Ovary (tissue), 7 donors: ENCODE measurements at regions not wholly inside any gene's neighbourhood (a gene's known extent, or its start where the extent isn't known, plus 50 kb on each side); places are given as distances from the start of the nearest gene placed in this dataset.

Source experiments
- DNase-seq, 5 donors: peaks; one replicate each; pipeline ENCODE4 v3.0.0-alpha.2; 2019 to 2020
- H3K27ac ChIP-seq, 2 donors: fragments of 200-600 bp; one replicate each; pipeline versions ENCODE4 v1.5.1 to v1.8.0; 2019 to 2022
- H3K27me3 ChIP-seq: fragments of 200-600 bp; one replicate; pipeline ENCODE4 v1.8.0; 2022
- H3K36me3 ChIP-seq: fragments of 200-600 bp; sonication (generic); one replicate; pipeline ENCODE4 v1.5.1; 2019
- H3K4me1 ChIP-seq: one replicate; pipeline ENCODE4 v1.8.1; 2013; ENCODE audit warnings: mild to moderate bottlenecking, moderate library complexity; ENCODE audit not compliant: insufficient read depth
- H3K4me3 ChIP-seq: fragments of 200-600 bp; sonication (generic); one replicate; pipeline ENCODE4 v1.5.1; 2017
- H3K9me3 ChIP-seq, 2 donors: fragments of 200-600 bp in 1 of 2; sonication (generic) in 1 of 2; one replicate each; pipeline versions ENCODE4 v1.5.1 to v1.8.1; 2013 to 2019; ENCODE audit warnings: mild to moderate bottlenecking in 1 of 2, moderate library complexity in 1 of 2
- CTCF ChIP-seq, 3 donors: fragments of 450-650 bp in 2 of 3; fragments of 200-600 bp in 1 of 3; IDR thresholded peaks; one replicate each; pipeline versions ENCODE4 v1.5.1 to v1.8.0; 2016 to 2022; ENCODE audit warnings: antibody characterized with exemption in 3 of 3, mild to moderate bottlenecking in 1 of 3
- EP300 ChIP-seq: sonication (generic); formaldehyde crosslinking; IDR thresholded peaks from one replicate; pipeline ENCODE4 v1.6.1; 2017; ENCODE audit warnings: antibody characterized with exemption
- POLR2A ChIP-seq: fragments of 450-650 bp; IDR thresholded peaks from one replicate; pipeline ENCODE4 v1.6.1; 2017; ENCODE audit warnings: antibody characterized with exemption, mild to moderate bottlenecking, moderate library complexity
- WGBS, 3 donors: extraction: QIAGEN DNeasy Blood & Tissue Kit in 1 of 3; methylation state at CpG; one replicate each; pipeline versions ENCODE4 v1.1.5 to v1.1.7; 2013 to 2017; 5-methylcytosine and 5-hydroxymethylcytosine counted together
- intact Hi-C, 4 donors: fragments of 100-400 bp; cut with DNase I; formaldehyde crosslinking; loops; one replicate each; pipeline versions ENCODE4 v1.11.0 to v1.15.1; 2022 to 2023
- donor health status: DM: no; HTN: no; CAD: no; lungs with moderate emphysema.
- donor health status: DM: no; HTN: no; CAD: no.
- donor health status: Bipolar disorder and iron deficiency.
- donor health status: DM: no; HTN: no; CAD: no.
- donor health status: DM: yes; HTN: yes; CAD: no.

- Histone ChIP-seq H3K4me1 (peaks cover 4% of the 10 kb centered on the region), H3K27me3 (no peaks in the 10 kb centered on the region), H3K27ac (no peak overlapping the region), H3K9me3 (no peaks in the 10 kb centered on the region), H3K4me3 (no peak overlapping the region), H3K36me3 (no peaks in the 10 kb centered on the region)
- intact Hi-C loops, result loop anchor here in 1 of 4 donors (10.0 kb wide), 1 partner anchor 77 kb away; no protein-coding TSS in a partner anchor
- 86 to 88% (median 86%) methylated on average over 8 of the region's 8 CpGs for WGBS, 3 donors
- TF ChIP-seq CTCF (IDR thresholded peaks at IDR 0.05), result no peak
- TF ChIP-seq EP300, result no peak
- no peak for TF ChIP-seq POLR2A
- DNase-seq, result no peak
Observed at GRCh38 chr5:36787365-36788093, 89.0 kb upstream of the NIPBL start.

GRCh38 chr5:36790847-36791246, 85.7 kb upstream of the NIPBL start:
- Histone ChIP-seq H3K27ac (no peak overlapping the region), H3K4me3 (no peak overlapping the region), H3K9me3 (no peaks in the 10 kb centered on the region), H3K27me3 (no peaks in the 10 kb centered on the region), H3K36me3 (no peaks in the 10 kb centered on the region), H3K4me1 (peaks cover 9% of the 10 kb centered on the region)
- TF ChIP-seq POLR2A, result no peak
- TF ChIP-seq CTCF (IDR thresholded peaks at IDR 0.05), result no peak
- TF ChIP-seq EP300, result no peak
- intact Hi-C loops, result no loop called here
- WGBS, 3 donors, result 86 to 100% (median 97%) methylated on average over 1 of the region's 1 CpG
- no peak for DNase-seq

GRCh38 chr5:36792560-36793180, 83.9 kb upstream of the NIPBL start:
- Histone ChIP-seq H3K36me3 (no peaks in the 10 kb centered on the region), H3K9me3 (no peaks in the 10 kb centered on the region), H3K27ac (no peak overlapping the region), H3K4me3 (no peak overlapping the region), H3K27me3 (no peaks in the 10 kb centered on the region), H3K4me1 (peaks cover 9% of the 10 kb centered on the region)
- WGBS, 3 donors, result 56 to 74% (median 61%) methylated on average over 4 of the region's 4 CpGs
- intact Hi-C loops, result no loop called here
- TF ChIP-seq EP300 (no peak), POLR2A (no peak), CTCF (IDR thresholded peaks at IDR 0.05) (no peak)
- no peak for DNase-seq

- TF ChIP-seq CTCF (IDR thresholded peaks at IDR 0.05) (no peak), POLR2A (no peak), EP300 (no peak)
- Histone ChIP-seq H3K9me3 (no peaks in the 10 kb centered on the region), H3K27ac (no peak overlapping the region), H3K36me3 (no peaks in the 10 kb centered on the region), H3K27me3 (no peaks in the 10 kb centered on the region), H3K4me3 (no peak overlapping the region), H3K4me1 (peaks cover 6% of the 10 kb centered on the region)
- WGBS, 3 donors, result 92 to 97% (median 95%) methylated on average over 4 of the region's 4 CpGs
- no peak for DNase-seq
- intact Hi-C loops, result no loop called here
Observed at GRCh38 chr5:36795366-36795765, 81.2 kb upstream of the NIPBL start.
